Prostate gland (tissue), 2 donors: ENCODE measurements at regions not wholly inside any gene's neighbourhood (a gene's known extent, or its start where the extent isn't known, plus 50 kb on each side); places are given as distances from the start of the nearest gene placed in this dataset.

Experiments used
- CTCF ChIP-seq, 4 experiments: fragments of 200-600 bp in 2 of 4; fragments of 450-650 bp in 2 of 4; sonication (generic) in 2 of 4; IDR thresholded peaks; 1 replicate in 3 of 4; 2 replicates in 1 of 4; pipeline ENCODE4 v1.5.1; 2016 to 2019; ENCODE audit warnings: antibody characterized with exemption in 4 of 4, mild to moderate bottlenecking in 2 of 4, moderate library complexity in 2 of 4
- POLR2A ChIP-seq: fragments of 450-650 bp; IDR thresholded peaks from one replicate; pipeline ENCODE4 v1.6.1; 2016; ENCODE audit warnings: antibody characterized with exemption, mild to moderate bottlenecking
- POLR2AphosphoS5 ChIP-seq: sonication (generic); formaldehyde crosslinking; IDR thresholded peaks from one replicate; pipeline ENCODE4 v1.6.1; 2017; ENCODE audit warnings: antibody characterized with exemption

- TF ChIP-seq POLR2A (no peak), CTCF (IDR thresholded peaks at IDR 0.05) (no peak), POLR2AphosphoS5 (no peak)
These were observed 190.5 kb downstream of the LURAP1L start for GRCh38 chr9:12965303-12965702.
